ENCODE measurements at regions not wholly inside any gene's neighbourhood (a gene's known extent, or its start where the extent isn't known, plus 50 kb on each side); places are given as distances from the start of the nearest gene placed in this dataset.

GRCh38 chr1:5707566-5708345 lies 284.5 kb downstream of the NPHP4 start:
- Histone ChIP-seq H3K27ac (ENCODE audit: low read length) (no peak overlapping the region), H3K9ac (ENCODE audit: low read length) (no peak overlapping the region), H3K4me3 (ENCODE audit: low read length) (no peak overlapping the region), H3K4me2 (ENCODE audit: low read length) (no peak overlapping the region), H3K27me3 (ENCODE audit: low read length) (peaks cover 67% of the 10 kb centered on the region), H2AFZ (ENCODE audit: low read length) (no peak overlapping the region), H3K79me2 (ENCODE audit: low read length) (no peaks in the 10 kb centered on the region), H4K20me1 (ENCODE audit: low read length) (no peaks in the 10 kb centered on the region), H3K9me3 (ENCODE audit: low read length) (no peaks in the 10 kb centered on the region), H3F3A (ENCODE audit: low read length, unreplicated experiment) (no peaks in the 10 kb centered on the region), H3K4me1 (ENCODE audit: insufficient read depth, low read length) (no peaks in the 10 kb centered on the region), H3K36me3 (ENCODE audit: low read depth, low read length) (no peaks in the 10 kb centered on the region), H3K9me2 (replicated peaks; ENCODE audit: low read length) (no peaks in the 10 kb centered on the region)
- peak; percentile 19 for DNase-seq
- ATAC-seq = no peak
- intact Hi-C loops (cut with micrococcal nuclease) = no loop called here
- TF ChIP-seq EZH2phosphoT487 (IDR thresholded peaks at IDR 0.05; ENCODE audit: borderline replicate concordance, low read length) = no peak
- TF ChIP-seq CTCF (conservative IDR thresholded peaks at IDR 0.05; ENCODE audit: low read depth, low read length) = no peak
- TF ChIP-seq EZH2 (IDR thresholded peaks at IDR 0.05; ENCODE audit: low read length, unreplicated experiment) = no peak
- ChIA-PET CTCF (no interaction called here), POLR2A (ENCODE audit: unreplicated experiment) (no interaction called here)
- BruUV-seq (replicated peaks) = no TSS peak

GRCh38 chr1:5706239-5706638 lies 286.0 kb downstream of the NPHP4 start:
- Histone ChIP-seq H3K79me2 (ENCODE audit: low read length) (no peaks in the 10 kb centered on the region), H3K4me1 (ENCODE audit: insufficient read depth, low read length) (no peaks in the 10 kb centered on the region), H3K4me3 (ENCODE audit: low read length) (no peak overlapping the region), H3K9me2 (replicated peaks; ENCODE audit: low read length) (no peaks in the 10 kb centered on the region), H3K27me3 (ENCODE audit: low read length) (peaks cover 77% of the 10 kb centered on the region), H2AFZ (ENCODE audit: low read length) (no peak overlapping the region), H3K9me3 (ENCODE audit: low read length) (no peaks in the 10 kb centered on the region), H3K4me2 (ENCODE audit: low read length) (no peak overlapping the region), H3F3A (ENCODE audit: low read length, unreplicated experiment) (no peaks in the 10 kb centered on the region), H3K27ac (ENCODE audit: low read length) (no peak overlapping the region), H3K36me3 (ENCODE audit: low read depth, low read length) (no peaks in the 10 kb centered on the region), H3K9ac (ENCODE audit: low read length) (no peak overlapping the region), H4K20me1 (ENCODE audit: low read length) (no peaks in the 10 kb centered on the region)
- TF ChIP-seq EZH2phosphoT487 (IDR thresholded peaks at IDR 0.05; ENCODE audit: borderline replicate concordance, low read length) (no peak), EZH2 (IDR thresholded peaks at IDR 0.05; ENCODE audit: low read length, unreplicated experiment) (no peak), CTCF (conservative IDR thresholded peaks at IDR 0.05; ENCODE audit: low read depth, low read length) (no peak)
- intact Hi-C loops (cut with micrococcal nuclease) = no loop called here
- DNase-seq (no peak), ATAC-seq (no peak)
- ChIA-PET POLR2A (ENCODE audit: unreplicated experiment) (no interaction called here), CTCF (no interaction called here)
- no TSS peak for BruUV-seq (replicated peaks)

- Histone ChIP-seq H3K9ac (ENCODE audit: low read length) (no peak overlapping the region), H3K4me1 (ENCODE audit: insufficient read depth, low read length) (no peaks in the 10 kb centered on the region), H3K4me2 (ENCODE audit: low read length) (no peak overlapping the region), H3F3A (ENCODE audit: low read length, unreplicated experiment) (no peaks in the 10 kb centered on the region), H3K4me3 (ENCODE audit: low read length) (no peak overlapping the region), H4K20me1 (ENCODE audit: low read length) (no peaks in the 10 kb centered on the region), H2AFZ (ENCODE audit: low read length) (no peak overlapping the region), H3K36me3 (ENCODE audit: low read depth, low read length) (no peaks in the 10 kb centered on the region), H3K79me2 (ENCODE audit: low read length) (no peaks in the 10 kb centered on the region), H3K27me3 (ENCODE audit: low read length) (peaks cover 77% of the 10 kb centered on the region), H3K27ac (ENCODE audit: low read length) (no peak overlapping the region), H3K9me3 (ENCODE audit: low read length) (no peaks in the 10 kb centered on the region), H3K9me2 (replicated peaks; ENCODE audit: low read length) (no peaks in the 10 kb centered on the region)
- no peak for DNase-seq
- ChIA-PET CTCF (no interaction called here), POLR2A (ENCODE audit: unreplicated experiment) (no interaction called here)
- no TSS peak for BruUV-seq (replicated peaks)
- intact Hi-C loops (cut with micrococcal nuclease) = no loop called here
- ATAC-seq = no peak
- TF ChIP-seq EZH2 (IDR thresholded peaks at IDR 0.05; ENCODE audit: low read length, unreplicated experiment) (no peak), CTCF (conservative IDR thresholded peaks at IDR 0.05; ENCODE audit: low read depth, low read length) (no peak), EZH2phosphoT487 (IDR thresholded peaks at IDR 0.05; ENCODE audit: borderline replicate concordance, low read length) (no peak)
These were observed 286.5 kb downstream of the NPHP4 start for GRCh38 chr1:5705751-5706150.
